Nephron progenitor cell (in vitro differentiated cells): ENCODE measurements at regions not wholly inside any gene's neighbourhood (a gene's known extent, or its start where the extent isn't known, plus 50 kb on each side); places are given as distances from the start of the nearest gene placed in this dataset.

Experiments used
- DNase-seq: peaks from one replicate; pipeline ENCODE4 v3.0.0; 2021
- H3K27ac Mint-ChIP-seq: 2 replicates; pipeline ENCODE4 v1.8.0; 2021; ENCODE audit warnings: mild to moderate bottlenecking, moderate library complexity, mixed read lengths
- H3K27me3 Mint-ChIP-seq: 2 replicates; pipeline ENCODE4 v1.8.0; 2021; ENCODE audit warnings: mild to moderate bottlenecking, low read depth, mixed read lengths; ENCODE audit not compliant: poor library complexity
- H3K36me3 Mint-ChIP-seq: 2 replicates; pipeline ENCODE4 v1.8.0; 2021; ENCODE audit warnings: low read depth, mixed read lengths
- H3K4me1 Mint-ChIP-seq: 2 replicates; pipeline ENCODE4 v1.8.0; 2021; ENCODE audit warnings: mixed read lengths
- H3K4me3 Mint-ChIP-seq: 2 replicates; pipeline ENCODE4 v1.8.0; 2021; ENCODE audit warnings: mild to moderate bottlenecking, moderate library complexity, mixed read lengths
- H3K9me3 Mint-ChIP-seq: 2 replicates; pipeline ENCODE4 v1.8.0; 2021; ENCODE audit warnings: mild to moderate bottlenecking, moderate library complexity, mixed read lengths
- CTCF ChIP-seq: fragments of 200-600 bp; sonication (generic); IDR thresholded peaks from 2 replicates; pipeline ENCODE4 v1.5.0; 2021; ENCODE audit warnings: antibody characterized with exemption

GRCh38 chr2:146602856-146603255 lies 1242.0 kb upstream of the ACVR2A start:
- DNase-seq, result no peak
- TF ChIP-seq CTCF, result no peak
- Mint-ChIP-seq H3K36me3 (no peaks in the 10 kb centered on the region), H3K27ac (no peak overlapping the region), H3K4me1 (no peaks in the 10 kb centered on the region), H3K4me3 (no peak overlapping the region), H3K27me3 (no peaks in the 10 kb centered on the region), H3K9me3 (peaks cover 4% of the 10 kb centered on the region)

GRCh38 chr2:146602383-146602782 lies 1242.4 kb upstream of the ACVR2A start:
- Mint-ChIP-seq H3K27me3 (no peaks in the 10 kb centered on the region), H3K4me3 (no peak overlapping the region), H3K36me3 (no peaks in the 10 kb centered on the region), H3K27ac (no peak overlapping the region), H3K4me1 (no peaks in the 10 kb centered on the region), H3K9me3 (peaks cover 4% of the 10 kb centered on the region)
- no peak for TF ChIP-seq CTCF
- no peak for DNase-seq

GRCh38 chr2:146598791-146599190 lies 1246.0 kb upstream of the ACVR2A start:
- Mint-ChIP-seq H3K36me3 (no peaks in the 10 kb centered on the region), H3K27me3 (no peaks in the 10 kb centered on the region), H3K9me3 (no peaks in the 10 kb centered on the region), H3K4me3 (no peak overlapping the region), H3K4me1 (no peaks in the 10 kb centered on the region), H3K27ac (no peak overlapping the region)
- DNase-seq, result no peak
- no peak for TF ChIP-seq CTCF

GRCh38 chr2:146597291-146597690 lies 1247.5 kb upstream of the ACVR2A start:
- Mint-ChIP-seq H3K27me3 (no peaks in the 10 kb centered on the region), H3K9me3 (no peaks in the 10 kb centered on the region), H3K36me3 (no peaks in the 10 kb centered on the region), H3K4me1 (no peaks in the 10 kb centered on the region), H3K4me3 (no peak overlapping the region), H3K27ac (no peak overlapping the region)
- no peak for DNase-seq
- TF ChIP-seq CTCF, result no peak

GRCh38 chr2:146591908-146592307 lies 1252.9 kb upstream of the ACVR2A start:
- DNase-seq, result no peak
- no peak overlapping the region for H3K27ac Mint-ChIP-seq
- H3K27me3 Mint-ChIP-seq, result peaks cover 4% of the 10 kb centered on the region
- no peak overlapping the region for H3K4me3 Mint-ChIP-seq
- peaks cover 5% of the 10 kb centered on the region for H3K9me3 Mint-ChIP-seq
- H3K4me1 Mint-ChIP-seq, result no peaks in the 10 kb centered on the region
- TF ChIP-seq CTCF, result no peak
- no peaks in the 10 kb centered on the region for H3K36me3 Mint-ChIP-seq

GRCh38 chr2:146587291-146587713 lies 1257.5 kb upstream of the ACVR2A start:
- Mint-ChIP-seq H3K4me3 (no peak overlapping the region), H3K4me1 (no peaks in the 10 kb centered on the region), H3K27ac (no peak overlapping the region), H3K27me3 (peaks cover 4% of the 10 kb centered on the region), H3K9me3 (peaks cover 5% of the 10 kb centered on the region), H3K36me3 (no peaks in the 10 kb centered on the region)
- DNase-seq, result no peak
- no peak for TF ChIP-seq CTCF
